Endodermal cell (in vitro differentiated cells): ENCODE measurements at regions not wholly inside any gene's neighbourhood (a gene's known extent, or its start where the extent isn't known, plus 50 kb on each side); places are given as distances from the start of the nearest gene placed in this dataset.

ENCODE experiments used
- DNase-seq: peaks from one replicate; pipeline ENCODE4 v3.0.0-alpha.2; 2017
- H3K27ac ChIP-seq: 2 replicates; pipeline ENCODE4 v1.5.1; 2013; ENCODE audit warnings: mild to moderate bottlenecking, low read depth, low read length, moderate library complexity
- H3K27me3 ChIP-seq: 2 replicates; pipeline ENCODE4 v1.6.1; 2013; ENCODE audit warnings: mild to moderate bottlenecking, low read length, moderate library complexity; ENCODE audit not compliant: insufficient read depth, control insufficient read depth, poor library complexity, severe bottlenecking
- H3K36me3 ChIP-seq: 2 replicates; pipeline ENCODE4 v1.7.0; 2013; ENCODE audit warnings: mild to moderate bottlenecking, low read length, moderate library complexity; ENCODE audit not compliant: control insufficient read depth, insufficient read depth
- H3K4me1 ChIP-seq: one replicate; pipeline ENCODE4 v1.7.0; 2013; ENCODE audit warnings: low read length; ENCODE audit not compliant: control insufficient read depth, insufficient read depth
- H3K4me3 ChIP-seq: 2 replicates; pipeline ENCODE4 v1.5.1; 2013; ENCODE audit warnings: mild to moderate bottlenecking, low read length, moderate library complexity
- H3K9ac ChIP-seq: 2 replicates; pipeline ENCODE4 v1.6.1; 2013; ENCODE audit warnings: mild to moderate bottlenecking, low read length, moderate library complexity; ENCODE audit not compliant: poor library complexity, severe bottlenecking; ENCODE audit errors: extremely low read depth
- H3K9me3 ChIP-seq: 2 replicates; pipeline ENCODE4 v1.6.1; 2013; ENCODE audit warnings: mild to moderate bottlenecking, low read length, moderate library complexity; ENCODE audit not compliant: control insufficient read depth
- H3K27ac Mint-ChIP-seq: 2 replicates; pipeline ENCODE4 v1.8.0; 2020; ENCODE audit warnings: mixed read lengths
- H3K27me3 Mint-ChIP-seq: 2 replicates; pipeline ENCODE4 v1.8.0; 2021; ENCODE audit warnings: mild to moderate bottlenecking, mixed read lengths; ENCODE audit not compliant: insufficient read depth
- H3K36me3 Mint-ChIP-seq: 2 replicates; pipeline ENCODE4 v1.8.0; 2020; ENCODE audit warnings: low read depth, mixed read lengths
- H3K4me1 Mint-ChIP-seq: 2 replicates; pipeline ENCODE4 v1.8.0; 2020; ENCODE audit warnings: mixed read lengths
- H3K4me3 Mint-ChIP-seq: 2 replicates; pipeline ENCODE4 v1.8.0; 2020; ENCODE audit warnings: mild to moderate bottlenecking, moderate library complexity, mixed read lengths
- H3K9me3 Mint-ChIP-seq: 2 replicates; pipeline ENCODE4 v1.8.0; 2020; ENCODE audit warnings: mild to moderate bottlenecking, mixed read lengths
- WGBS, 2 experiments: methylation state at CpG; one replicate each; pipeline versions ENCODE4 v1.1.5 to v1.1.7; 2013; ENCODE audit warnings: missing lambda C conversion rate in 2 of 2, mixed read lengths in 1 of 2; ENCODE audit not compliant: insufficient coverage in 1 of 2, insufficient read length in 1 of 2; 5-methylcytosine and 5-hydroxymethylcytosine counted together
- TF ChIP-seq, protein P1 (sequence below): fragments of 200-600 bp; sonication (generic); conservative IDR thresholded peaks from 2 replicates; pipeline ENCODE4 v1.5.0; 2021; ENCODE audit warnings: antibody characterized with exemption, mild to moderate bottlenecking

DNA sequence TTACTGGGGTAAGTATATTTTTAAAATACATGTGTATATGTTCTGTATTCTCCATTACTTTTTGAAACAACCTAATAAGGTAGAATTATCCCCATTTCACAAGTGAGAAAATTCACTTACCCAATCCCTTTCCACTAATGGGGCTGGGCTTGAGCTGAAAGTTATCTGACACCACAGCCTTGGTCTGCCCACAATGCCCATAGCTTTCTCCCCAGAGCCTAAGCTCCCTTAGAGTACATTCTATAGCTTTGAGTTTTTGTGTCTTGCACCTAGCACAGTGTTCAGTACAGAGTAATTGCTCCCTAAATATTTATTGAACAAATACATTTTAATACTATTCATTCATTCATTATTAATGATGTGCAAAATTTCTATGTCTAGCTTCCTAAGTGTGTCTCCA lies 152.7 kb upstream of the RUNX1 start:
- no peak for DNase-seq
- Mint-ChIP-seq H3K27ac (no peak overlapping the region), H3K36me3 (no peaks in the 10 kb centered on the region), H3K9me3 (no peaks in the 10 kb centered on the region), H3K27me3 (no peaks in the 10 kb centered on the region), H3K4me1 (peaks cover 15% of the 10 kb centered on the region), H3K4me3 (no peak overlapping the region)
- no peak overlapping the region for H3K27ac ChIP-seq
- H3K27me3 ChIP-seq: no peaks in the 10 kb centered on the region
- TF ChIP-seq, protein P1, sequence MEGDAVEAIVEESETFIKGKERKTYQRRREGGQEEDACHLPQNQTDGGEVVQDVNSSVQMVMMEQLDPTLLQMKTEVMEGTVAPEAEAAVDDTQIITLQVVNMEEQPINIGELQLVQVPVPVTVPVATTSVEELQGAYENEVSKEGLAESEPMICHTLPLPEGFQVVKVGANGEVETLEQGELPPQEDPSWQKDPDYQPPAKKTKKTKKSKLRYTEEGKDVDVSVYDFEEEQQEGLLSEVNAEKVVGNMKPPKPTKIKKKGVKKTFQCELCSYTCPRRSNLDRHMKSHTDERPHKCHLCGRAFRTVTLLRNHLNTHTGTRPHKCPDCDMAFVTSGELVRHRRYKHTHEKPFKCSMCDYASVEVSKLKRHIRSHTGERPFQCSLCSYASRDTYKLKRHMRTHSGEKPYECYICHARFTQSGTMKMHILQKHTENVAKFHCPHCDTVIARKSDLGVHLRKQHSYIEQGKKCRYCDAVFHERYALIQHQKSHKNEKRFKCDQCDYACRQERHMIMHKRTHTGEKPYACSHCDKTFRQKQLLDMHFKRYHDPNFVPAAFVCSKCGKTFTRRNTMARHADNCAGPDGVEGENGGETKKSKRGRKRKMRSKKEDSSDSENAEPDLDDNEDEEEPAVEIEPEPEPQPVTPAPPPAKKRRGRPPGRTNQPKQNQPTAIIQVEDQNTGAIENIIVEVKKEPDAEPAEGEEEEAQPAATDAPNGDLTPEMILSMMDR: no peak
- H3K4me3 ChIP-seq: no peak overlapping the region
- no peaks in the 10 kb centered on the region for H3K9me3 ChIP-seq
- no peaks in the 10 kb centered on the region for H3K4me1 ChIP-seq
- no peaks in the 10 kb centered on the region for H3K36me3 ChIP-seq
- no peak overlapping the region for H3K9ac ChIP-seq

DNA sequence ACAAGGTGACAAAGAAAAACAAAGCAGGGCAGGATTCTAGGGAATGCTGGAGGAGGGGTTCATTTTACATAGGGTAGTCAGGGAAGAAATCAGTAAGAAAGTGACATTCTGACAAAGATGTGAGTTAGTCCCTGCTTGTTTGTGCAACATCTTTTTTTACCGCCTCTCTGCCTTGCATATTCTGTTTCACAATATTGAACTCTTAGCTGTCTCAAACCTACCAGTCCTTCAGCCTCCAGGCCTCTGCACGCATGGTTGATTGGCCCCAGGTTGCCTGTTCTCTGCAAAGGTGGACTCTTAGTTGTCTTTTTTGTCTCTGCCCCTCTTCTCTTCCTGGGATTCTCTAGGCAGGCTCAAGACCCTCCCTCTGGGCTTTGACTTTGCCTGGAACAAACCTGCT lies 152.2 kb upstream of the RUNX1 start:
- Mint-ChIP-seq H3K9me3 (no peaks in the 10 kb centered on the region), H3K36me3 (no peaks in the 10 kb centered on the region), H3K27me3 (no peaks in the 10 kb centered on the region), H3K4me1 (peaks cover 14% of the 10 kb centered on the region), H3K4me3 (no peak overlapping the region), H3K27ac (no peak overlapping the region)
- 78 to 83% methylated on average over 1 to 2 of the region's 2 CpGs for WGBS, 2 experiments
- no peaks in the 10 kb centered on the region for H3K4me1 ChIP-seq
- H3K9ac ChIP-seq: no peak overlapping the region
- no peaks in the 10 kb centered on the region for H3K27me3 ChIP-seq
- TF ChIP-seq, protein P1: no peak
- no peaks in the 10 kb centered on the region for H3K9me3 ChIP-seq
- no peaks in the 10 kb centered on the region for H3K36me3 ChIP-seq
- no peak overlapping the region for H3K4me3 ChIP-seq
- DNase-seq: no peak
- no peak overlapping the region for H3K27ac ChIP-seq

- TF ChIP-seq, protein P1: no peak
- H3K9me3 ChIP-seq: no peaks in the 10 kb centered on the region
- Mint-ChIP-seq H3K4me1 (peaks cover 2% of the 10 kb centered on the region), H3K27me3 (no peaks in the 10 kb centered on the region), H3K4me3 (no peak overlapping the region), H3K27ac (no peak overlapping the region), H3K36me3 (no peaks in the 10 kb centered on the region), H3K9me3 (no peaks in the 10 kb centered on the region)
- H3K36me3 ChIP-seq: no peaks in the 10 kb centered on the region
- no peak for DNase-seq
- 89 to 90% methylated on average over 1 of the region's 1 CpG for WGBS, 2 experiments
- no peaks in the 10 kb centered on the region for H3K4me1 ChIP-seq
- no peak overlapping the region for H3K4me3 ChIP-seq
- H3K27ac ChIP-seq: no peak overlapping the region
- no peak overlapping the region for H3K9ac ChIP-seq
- no peaks in the 10 kb centered on the region for H3K27me3 ChIP-seq
Observed at GRCh38 chr21:35199733-35200015, 150.6 kb upstream of the RUNX1 start.
